Panc1 (cell line): ENCODE measurements at regions not wholly inside any gene's neighbourhood (a gene's known extent, or its start where the extent isn't known, plus 50 kb on each side); places are given as distances from the start of the nearest gene placed in this dataset.

ENCODE experiments used
- ATAC-seq: fragments of 200-7000 bp; cut with Tn5 transposase; 2 replicates; pipeline ENCODE4 v1.9.1; 2020; ENCODE audit warnings: mild to moderate bottlenecking, moderate library complexity
- BruUV-seq: library from RNA; stranded (reverse); fragments of 400-500 nt; replicated peaks from 2 replicates; lab custom pipeline; 2021; lab: Mats Ljungman, UMichigan
- CTCF ChIA-PET: fragments of 300-600 bp; sonication (Branson Sonifier 250); formaldehyde crosslinking; loops from one replicate; lab custom pipeline; 2022; ENCODE audit warnings: antibody characterized with exemption; lab: Charles Lee
- POLR2A ChIA-PET: fragments of 300-600 bp; sonication (Branson Sonifier 250); formaldehyde crosslinking; loops from one replicate; lab custom pipeline; 2022; ENCODE audit warnings: antibody characterized with exemption; lab: Charles Lee
- DNase-seq: peaks from one replicate; pipeline ENCODE4 v3.0.0-alpha.2; 2010; ENCODE audit warnings: low read depth, low spot score
- H3K27ac ChIP-seq: 2 replicates; pipeline ENCODE4 v1.5.1; 2011; ENCODE audit warnings: mild to moderate bottlenecking, low read length, inconsistent platforms
- H3K27me3 ChIP-seq: fragments of 200-500 bp; sonication (Bioruptor generic); 2 replicates; pipeline ENCODE4 v1.6.0; 2014; ENCODE audit warnings: low read length, inconsistent platforms; ENCODE audit not compliant: control insufficient read depth, insufficient read depth
- H3K36me3 ChIP-seq: fragments of 200-500 bp; sonication (Bioruptor generic); 2 replicates; pipeline ENCODE4 v1.5.1; 2014; ENCODE audit warnings: inconsistent platforms, mild to moderate bottlenecking, low read length, moderate library complexity; ENCODE audit not compliant: control insufficient read depth, insufficient read depth
- H3K4me1 ChIP-seq: 2 replicates; pipeline ENCODE4 v1.5.1; 2011; ENCODE audit warnings: inconsistent platforms, mild to moderate bottlenecking, low read length, moderate library complexity; ENCODE audit not compliant: control insufficient read depth, insufficient read depth
- H3K4me3 ChIP-seq, 2 experiments: 2 replicates each; pipeline ENCODE4 v1.5.1; 2011 to 2012; ENCODE audit warnings: low read depth in 2 of 2, low read length in 2 of 2, mild to moderate bottlenecking in 2 of 2, inconsistent platforms in 1 of 2, moderate library complexity in 1 of 2
- H3K9me3 ChIP-seq: fragments of 200-500 bp; sonication (Bioruptor generic); 2 replicates; pipeline ENCODE4 v1.5.1; 2014; ENCODE audit warnings: low read depth, mild to moderate bottlenecking, inconsistent platforms, low read length, moderate library complexity; ENCODE audit not compliant: control insufficient read depth, insufficient read depth
- POLR2AphosphoS5 ChIP-seq: IDR thresholded peaks from 2 replicates; pipeline ENCODE4 v1.6.1; 2012; ENCODE audit warnings: mild to moderate bottlenecking, low read depth, low read length, moderate library complexity
- SIN3A ChIP-seq: IDR thresholded peaks from 2 replicates; pipeline ENCODE4 v1.6.1; 2012; ENCODE audit warnings: low read depth, mild to moderate bottlenecking, low read length, moderate library complexity, borderline replicate concordance; ENCODE audit not compliant: insufficient read depth
- TCF7L2 ChIP-seq: IDR thresholded peaks from 2 replicates; pipeline ENCODE4 v1.6.1; 2011; ENCODE audit warnings: mild to moderate bottlenecking, low read depth, low read length, inconsistent platforms
- in situ Hi-C: cut with HindIII; loops from 2 replicates; pipeline ENCODE4 v1.10.0; 2016; ENCODE audit warnings: low sequenced_read_pairs, low pct_unique_long_range_greater_than_20kb
- intact Hi-C: fragments of 100-400 bp; cut with micrococcal nuclease; formaldehyde crosslinking; loops from one replicate; pipeline ENCODE4 v1.10.0; 2022; ENCODE audit not compliant: unreplicated experiment
- TF ChIP-seq, protein P1 (sequence below): fragments of 450-650 bp; IDR thresholded peaks from 2 replicates; pipeline ENCODE4 v1.5.1; 2017; ENCODE audit warnings: mild to moderate bottlenecking
- TF ChIP-seq, protein P2 (sequence below), 2 experiments: IDR thresholded peaks; 2 replicates each; pipeline ENCODE4 v1.6.1; 2011 to 2012; ENCODE audit warnings: low read depth in 2 of 2, control low read depth in 1 of 2, low read length in 1 of 2, mild to moderate bottlenecking in 1 of 2, moderate library complexity in 1 of 2; ENCODE audit not compliant: insufficient read depth in 1 of 2

DNA sequence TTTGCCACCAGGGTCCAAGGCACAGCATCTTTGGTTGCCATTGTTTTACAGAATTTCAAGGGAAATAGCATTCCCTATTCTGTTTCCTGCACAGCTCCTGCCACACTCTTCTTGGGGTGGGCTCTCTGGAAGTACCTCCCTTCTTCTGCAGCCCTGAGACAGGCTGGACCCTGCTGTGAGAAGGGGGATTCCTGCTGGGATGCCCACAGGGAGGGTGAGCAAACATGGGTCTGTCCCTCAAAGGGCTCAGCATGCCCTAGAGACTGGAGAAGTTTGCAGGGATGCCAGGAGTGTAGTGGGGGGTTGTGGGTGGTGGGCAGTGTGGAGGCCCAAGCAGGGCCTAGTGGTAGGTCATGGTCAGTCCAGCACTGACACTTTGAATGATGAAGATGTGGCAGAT is 222.2 kb upstream of the GPR26 start:
- Histone ChIP-seq H3K36me3 (no peaks in the 10 kb centered on the region), H3K4me3 (no peak overlapping the region), H3K27ac (no peak overlapping the region), H3K9me3 (no peaks in the 10 kb centered on the region), H3K4me1 (no peaks in the 10 kb centered on the region), H3K27me3 (peaks cover 16% of the 10 kb centered on the region)
- intact Hi-C loops = no loop called here
- DNase-seq (no peak), ATAC-seq (no peak)
- in situ Hi-C loops = no loop called here
- POLR2A ChIA-PET = no interaction called here
- BruUV-seq = no TSS peak
- TF ChIP-seq, protein P1, sequence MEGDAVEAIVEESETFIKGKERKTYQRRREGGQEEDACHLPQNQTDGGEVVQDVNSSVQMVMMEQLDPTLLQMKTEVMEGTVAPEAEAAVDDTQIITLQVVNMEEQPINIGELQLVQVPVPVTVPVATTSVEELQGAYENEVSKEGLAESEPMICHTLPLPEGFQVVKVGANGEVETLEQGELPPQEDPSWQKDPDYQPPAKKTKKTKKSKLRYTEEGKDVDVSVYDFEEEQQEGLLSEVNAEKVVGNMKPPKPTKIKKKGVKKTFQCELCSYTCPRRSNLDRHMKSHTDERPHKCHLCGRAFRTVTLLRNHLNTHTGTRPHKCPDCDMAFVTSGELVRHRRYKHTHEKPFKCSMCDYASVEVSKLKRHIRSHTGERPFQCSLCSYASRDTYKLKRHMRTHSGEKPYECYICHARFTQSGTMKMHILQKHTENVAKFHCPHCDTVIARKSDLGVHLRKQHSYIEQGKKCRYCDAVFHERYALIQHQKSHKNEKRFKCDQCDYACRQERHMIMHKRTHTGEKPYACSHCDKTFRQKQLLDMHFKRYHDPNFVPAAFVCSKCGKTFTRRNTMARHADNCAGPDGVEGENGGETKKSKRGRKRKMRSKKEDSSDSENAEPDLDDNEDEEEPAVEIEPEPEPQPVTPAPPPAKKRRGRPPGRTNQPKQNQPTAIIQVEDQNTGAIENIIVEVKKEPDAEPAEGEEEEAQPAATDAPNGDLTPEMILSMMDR = no peak
- CTCF ChIA-PET = no interaction called here

DNA sequence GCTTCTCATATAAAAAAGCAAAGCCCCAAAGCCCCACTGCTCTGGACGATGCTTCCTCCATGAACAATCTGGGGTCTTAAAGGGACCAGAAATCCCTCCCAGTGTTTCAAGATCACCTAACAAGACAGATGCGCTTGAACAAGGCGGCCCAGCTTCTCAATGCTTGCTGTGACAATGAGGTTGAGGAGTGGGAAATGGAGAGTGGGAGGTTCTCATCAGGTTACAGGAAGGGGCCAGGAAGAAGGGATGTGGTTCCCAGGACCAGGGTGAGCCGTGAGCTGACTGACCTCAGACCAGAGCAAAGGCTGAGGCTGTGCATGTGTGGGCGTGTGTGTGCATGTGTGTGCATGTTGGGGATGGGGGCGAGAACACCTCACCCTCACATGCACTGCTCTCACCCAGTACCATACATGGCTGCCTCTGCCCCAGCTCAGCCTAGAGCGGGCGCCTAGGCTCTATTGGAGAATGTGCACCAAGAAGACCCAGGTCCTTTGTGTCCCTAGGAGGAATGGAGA is 220.8 kb upstream of the GPR26 start:
- intact Hi-C loops = no loop called here
- no peak for DNase-seq
- Histone ChIP-seq H3K27ac (no peak overlapping the region), H3K4me3 (no peak overlapping the region), H3K9me3 (no peaks in the 10 kb centered on the region), H3K27me3 (peaks cover 6% of the 10 kb centered on the region), H3K4me1 (no peaks in the 10 kb centered on the region), H3K36me3 (no peaks in the 10 kb centered on the region)
- ChIA-PET POLR2A (no interaction called here), CTCF (no interaction called here)
- no TSS peak for BruUV-seq
- no peak for TF ChIP-seq TCF7L2
- no peak for TF ChIP-seq SIN3A
- TF ChIP-seq, protein P2, sequence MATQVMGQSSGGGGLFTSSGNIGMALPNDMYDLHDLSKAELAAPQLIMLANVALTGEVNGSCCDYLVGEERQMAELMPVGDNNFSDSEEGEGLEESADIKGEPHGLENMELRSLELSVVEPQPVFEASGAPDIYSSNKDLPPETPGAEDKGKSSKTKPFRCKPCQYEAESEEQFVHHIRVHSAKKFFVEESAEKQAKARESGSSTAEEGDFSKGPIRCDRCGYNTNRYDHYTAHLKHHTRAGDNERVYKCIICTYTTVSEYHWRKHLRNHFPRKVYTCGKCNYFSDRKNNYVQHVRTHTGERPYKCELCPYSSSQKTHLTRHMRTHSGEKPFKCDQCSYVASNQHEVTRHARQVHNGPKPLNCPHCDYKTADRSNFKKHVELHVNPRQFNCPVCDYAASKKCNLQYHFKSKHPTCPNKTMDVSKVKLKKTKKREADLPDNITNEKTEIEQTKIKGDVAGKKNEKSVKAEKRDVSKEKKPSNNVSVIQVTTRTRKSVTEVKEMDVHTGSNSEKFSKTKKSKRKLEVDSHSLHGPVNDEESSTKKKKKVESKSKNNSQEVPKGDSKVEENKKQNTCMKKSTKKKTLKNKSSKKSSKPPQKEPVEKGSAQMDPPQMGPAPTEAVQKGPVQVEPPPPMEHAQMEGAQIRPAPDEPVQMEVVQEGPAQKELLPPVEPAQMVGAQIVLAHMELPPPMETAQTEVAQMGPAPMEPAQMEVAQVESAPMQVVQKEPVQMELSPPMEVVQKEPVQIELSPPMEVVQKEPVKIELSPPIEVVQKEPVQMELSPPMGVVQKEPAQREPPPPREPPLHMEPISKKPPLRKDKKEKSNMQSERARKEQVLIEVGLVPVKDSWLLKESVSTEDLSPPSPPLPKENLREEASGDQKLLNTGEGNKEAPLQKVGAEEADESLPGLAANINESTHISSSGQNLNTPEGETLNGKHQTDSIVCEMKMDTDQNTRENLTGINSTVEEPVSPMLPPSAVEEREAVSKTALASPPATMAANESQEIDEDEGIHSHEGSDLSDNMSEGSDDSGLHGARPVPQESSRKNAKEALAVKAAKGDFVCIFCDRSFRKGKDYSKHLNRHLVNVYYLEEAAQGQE (IDR thresholded peaks at IDR 0.05; ENCODE audit: insufficient read depth in 1 of 2, low read depth in 2 of 2, low read length in 1 of 2) = no peak
- TF ChIP-seq, protein P1 = no peak
- TF ChIP-seq POLR2AphosphoS5 = no peak
- in situ Hi-C loops = no loop called here
- ATAC-seq = no peak
